ENCODE measurements at regions not wholly inside any gene's neighbourhood (a gene's known extent, or its start where the extent isn't known, plus 50 kb on each side); places are given as distances from the start of the nearest gene placed in this dataset.

DNA sequence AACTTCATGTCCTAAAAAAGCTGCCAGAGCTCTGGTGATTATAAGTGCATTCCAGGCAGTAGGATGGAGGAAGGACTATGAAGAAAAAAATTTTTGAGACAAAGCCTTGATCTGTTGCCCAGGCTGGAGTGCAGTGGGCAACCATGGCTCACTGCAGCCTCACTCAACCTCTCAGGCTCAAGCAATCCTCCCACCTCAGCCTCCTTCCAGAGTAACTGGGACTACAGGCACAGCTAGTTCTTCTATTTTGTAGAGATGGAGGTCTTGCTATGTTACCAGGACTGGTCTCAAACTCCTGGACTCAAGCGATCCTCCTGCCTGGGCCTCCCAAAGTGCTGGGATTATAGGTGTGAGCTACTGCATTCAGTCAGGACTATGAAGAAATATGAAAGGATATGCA, 161.2 kb downstream of the IRS2 start:
- in situ Hi-C loops (cut with HindIII; ENCODE audit: low pct_unique_long_range_greater_than_20kb, low sequenced_read_pairs): no loop called here
- DNase-seq (ENCODE audit: low read depth, low spot score): no peak

GRCh38 chr13:109622006-109622405, 164.4 kb downstream of the IRS2 start:
- in situ Hi-C loops (cut with HindIII; ENCODE audit: low pct_unique_long_range_greater_than_20kb, low sequenced_read_pairs): no loop called here

DNA sequence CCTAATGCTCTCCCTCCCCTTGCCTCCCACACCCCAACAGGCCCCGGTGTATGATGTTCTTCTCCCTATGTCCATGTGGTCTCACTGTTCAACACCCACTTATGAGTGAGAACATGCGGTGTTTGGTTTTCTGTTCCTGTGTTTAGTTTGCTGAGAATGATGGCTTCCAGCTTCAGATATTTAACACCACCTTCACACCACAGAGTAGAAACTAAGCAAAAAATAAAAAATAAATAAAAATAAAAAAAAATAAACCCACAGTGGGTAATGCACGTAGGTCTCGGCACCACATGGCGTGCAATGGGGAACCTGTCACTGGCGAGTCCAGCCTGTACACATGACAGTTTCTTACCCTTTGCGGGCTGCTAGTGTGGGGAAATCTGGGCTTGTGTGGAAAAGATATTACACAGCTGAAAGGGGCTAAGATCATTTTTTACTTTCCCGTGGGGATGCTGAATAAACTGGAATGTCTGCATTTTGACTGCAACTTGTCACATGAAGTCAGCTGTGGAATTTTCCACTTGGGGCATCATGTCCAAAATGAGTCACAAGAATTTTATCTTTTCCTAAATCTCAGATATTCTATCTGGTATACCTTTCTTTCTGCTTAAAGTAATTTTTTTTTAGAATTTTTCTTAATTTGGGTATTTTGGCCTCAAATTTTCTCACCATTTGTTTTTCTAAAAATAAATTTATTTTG, 170.5 kb downstream of the IRS2 start:
- DNase-seq (ENCODE audit: low read depth, low spot score): no peak
- in situ Hi-C loops (cut with HindIII; ENCODE audit: low pct_unique_long_range_greater_than_20kb, low sequenced_read_pairs): no loop called here

More at GRCh38 chr13:109622006-109622405, 164.4 kb downstream of the IRS2 start:
- DNase-seq (ENCODE audit: low read depth, low spot score): no peak

DNA sequence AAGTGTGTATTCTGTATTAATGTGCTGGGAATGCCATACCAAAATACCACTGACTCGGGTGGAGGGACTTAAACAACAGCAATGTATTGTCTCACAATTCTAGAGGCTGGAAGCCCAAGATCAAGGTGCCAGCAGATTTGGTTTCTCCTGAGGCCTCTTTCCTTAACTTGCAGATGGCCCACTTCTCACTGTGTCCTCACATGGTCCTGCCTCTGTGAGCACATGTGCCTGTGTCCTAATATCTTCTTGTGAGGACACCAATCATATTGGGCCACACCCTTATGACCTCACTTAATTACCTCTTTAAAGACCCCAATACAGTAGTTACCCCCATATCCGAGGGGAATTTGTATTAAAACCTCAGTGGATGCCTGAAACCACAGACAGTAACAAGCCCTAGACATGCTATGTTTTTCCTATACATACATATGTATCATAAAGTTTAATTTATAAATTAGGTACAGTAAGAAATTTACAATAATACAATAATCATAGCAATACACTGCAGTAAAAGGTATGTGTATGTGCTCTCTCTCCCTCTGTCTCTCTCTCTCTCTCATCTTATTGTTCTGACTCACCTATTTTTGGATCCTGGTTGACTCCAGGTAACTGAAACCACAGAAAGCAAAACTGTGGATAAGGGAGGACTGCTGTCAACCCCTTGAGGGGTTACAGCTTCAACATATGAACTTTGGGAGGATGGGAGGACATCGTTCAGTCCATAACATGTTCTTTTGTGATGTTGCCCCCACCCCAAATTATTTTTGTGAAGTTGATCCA, 174.3 kb downstream of the IRS2 start:
- in situ Hi-C loops (cut with HindIII; ENCODE audit: low pct_unique_long_range_greater_than_20kb, low sequenced_read_pairs): no loop called here

DNA sequence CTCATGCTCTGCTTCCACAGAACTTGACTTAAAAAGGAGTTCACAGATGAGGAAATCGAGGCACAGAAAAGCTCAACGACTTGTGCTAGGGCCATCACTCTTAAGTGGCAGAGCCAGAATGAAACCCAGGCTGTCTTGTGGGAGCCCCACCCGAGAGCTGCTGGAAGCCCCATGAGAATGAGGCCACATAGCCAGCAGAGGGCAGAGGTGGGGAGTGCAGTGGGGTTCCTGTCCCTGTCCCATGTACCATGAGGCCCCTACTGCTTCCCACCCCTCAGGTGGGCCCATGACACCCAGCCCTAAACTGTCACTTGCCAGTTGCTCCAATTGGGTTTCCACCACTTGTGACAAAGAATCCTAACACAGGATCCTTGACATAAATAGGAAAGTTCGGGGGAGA, 175.9 kb downstream of the IRS2 start:
- peak; percentile 40 for DNase-seq (ENCODE audit: low read depth, low spot score)
- in situ Hi-C loops (cut with HindIII; ENCODE audit: low pct_unique_long_range_greater_than_20kb, low sequenced_read_pairs): no loop called here

More for the DNA sequence above, 174.3 kb downstream of the IRS2 start:
- DNase-seq (ENCODE audit: low read depth, low spot score): no peak

GRCh38 chr13:109608503-109608902, 177.9 kb downstream of the IRS2 start:
- in situ Hi-C loops (cut with HindIII; ENCODE audit: low pct_unique_long_range_greater_than_20kb, low sequenced_read_pairs): no loop called here
- DNase-seq (ENCODE audit: low read depth, low spot score): no peak

- no peak for DNase-seq (ENCODE audit: low read depth, low spot score)
- in situ Hi-C loops (cut with HindIII; ENCODE audit: low pct_unique_long_range_greater_than_20kb, low sequenced_read_pairs): no loop called here
Observed at GRCh38 chr13:109608059-109608458, 178.3 kb downstream of the IRS2 start.

DNA sequence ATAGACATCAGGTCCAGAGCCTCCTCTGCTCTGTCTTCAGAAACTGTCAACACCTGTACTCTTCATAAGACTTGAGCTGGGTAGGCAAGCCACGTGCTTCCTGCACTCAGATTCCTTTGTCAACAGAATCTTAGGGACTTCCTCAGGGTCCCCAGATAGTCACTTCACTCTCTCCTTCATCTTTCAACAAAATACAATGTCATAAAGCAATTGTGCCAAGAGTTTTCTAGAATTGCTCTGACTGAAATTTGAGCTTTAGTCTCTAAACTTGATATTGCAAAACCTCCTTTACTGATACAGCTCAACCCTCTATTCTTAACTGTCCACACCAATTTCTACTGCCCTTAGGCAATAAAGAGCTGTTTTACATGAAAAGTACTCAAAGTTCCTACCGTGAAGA, 179.9 kb downstream of the IRS2 start:
- no peak for DNase-seq (ENCODE audit: low read depth, low spot score)
- in situ Hi-C loops (cut with HindIII; ENCODE audit: low pct_unique_long_range_greater_than_20kb, low sequenced_read_pairs): no loop called here

DNA sequence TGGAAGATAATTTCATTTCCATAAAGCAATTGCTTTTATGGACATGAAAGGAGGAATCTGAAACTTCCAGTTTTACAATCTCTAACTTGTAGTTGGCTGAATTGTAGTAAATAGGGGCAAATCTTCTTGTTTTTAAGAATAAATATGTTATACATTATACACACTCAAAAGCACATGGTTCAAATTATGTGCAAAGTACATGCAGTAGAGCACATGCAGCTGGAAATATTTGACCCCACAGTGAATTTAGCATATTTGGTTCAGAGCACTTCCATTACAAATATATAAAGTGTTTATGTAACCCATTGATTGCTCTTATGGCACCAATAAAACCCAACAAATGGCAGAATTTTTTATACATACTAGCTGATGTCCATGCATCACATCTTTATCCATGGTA, 180.5 kb downstream of the IRS2 start:
- no peak for DNase-seq (ENCODE audit: low read depth, low spot score)
- in situ Hi-C loops (cut with HindIII; ENCODE audit: low pct_unique_long_range_greater_than_20kb, low sequenced_read_pairs): no loop called here

DNA sequence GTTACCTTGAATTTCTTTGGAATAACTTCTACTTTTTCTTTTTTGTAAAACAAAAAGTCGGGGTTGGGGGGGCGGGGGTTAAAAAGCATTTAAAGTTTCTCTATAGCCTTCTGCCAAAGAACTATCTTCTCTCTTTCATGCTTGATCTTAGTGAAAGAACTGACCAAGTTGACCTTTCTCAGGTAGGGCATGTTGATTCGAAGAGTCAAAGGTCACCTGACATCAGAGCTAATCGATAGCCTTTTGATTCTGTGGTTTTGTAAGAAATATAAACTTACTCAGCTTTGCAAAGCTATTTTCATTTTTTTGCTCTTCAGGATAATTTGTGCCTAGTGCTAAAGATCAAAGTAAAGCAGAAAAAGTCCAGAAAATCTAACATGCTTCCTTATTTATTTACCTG, 181.5 kb downstream of the IRS2 start:
- no peak for DNase-seq (ENCODE audit: low read depth, low spot score)
- in situ Hi-C loops (cut with HindIII; ENCODE audit: low pct_unique_long_range_greater_than_20kb, low sequenced_read_pairs): no loop called here

DNA sequence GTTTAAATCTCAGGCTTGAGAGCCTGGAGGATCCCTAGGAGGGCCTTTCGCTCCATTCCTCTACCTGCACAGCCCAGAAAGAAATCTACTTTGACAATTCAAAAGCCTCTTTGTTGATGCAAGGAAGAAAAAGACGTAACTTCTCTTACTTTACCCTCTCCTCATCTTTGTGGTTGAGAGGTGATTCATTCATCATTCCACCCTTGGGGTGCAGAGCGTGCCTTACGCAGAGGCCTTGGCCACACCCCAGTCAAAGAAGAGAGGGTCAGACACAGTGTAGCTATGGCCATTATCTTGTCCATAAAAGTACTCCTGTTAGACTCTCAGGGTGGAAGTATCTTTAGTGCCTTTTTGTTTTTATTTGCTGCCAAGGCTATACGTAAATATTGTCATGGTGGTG, 184.0 kb downstream of the IRS2 start:
- DNase-seq (ENCODE audit: low read depth, low spot score): no peak
- in situ Hi-C loops (cut with HindIII; ENCODE audit: low pct_unique_long_range_greater_than_20kb, low sequenced_read_pairs): no loop called here

GRCh38 chr13:109599901-109600657, 186.3 kb downstream of the IRS2 start:
- in situ Hi-C loops (cut with HindIII; ENCODE audit: low pct_unique_long_range_greater_than_20kb, low sequenced_read_pairs): no loop called here
- DNase-seq (ENCODE audit: low read depth, low spot score): no peak

GRCh38 chr13:109595471-109595870, 190.9 kb downstream of the IRS2 start:
- in situ Hi-C loops (cut with HindIII; ENCODE audit: low pct_unique_long_range_greater_than_20kb, low sequenced_read_pairs): no loop called here
- no peak for DNase-seq (ENCODE audit: low read depth, low spot score)

GRCh38 chr13:109593230-109593629, 193.2 kb downstream of the IRS2 start:
- in situ Hi-C loops (cut with HindIII; ENCODE audit: low pct_unique_long_range_greater_than_20kb, low sequenced_read_pairs): no loop called here
- DNase-seq (ENCODE audit: low read depth, low spot score): no peak

DNA sequence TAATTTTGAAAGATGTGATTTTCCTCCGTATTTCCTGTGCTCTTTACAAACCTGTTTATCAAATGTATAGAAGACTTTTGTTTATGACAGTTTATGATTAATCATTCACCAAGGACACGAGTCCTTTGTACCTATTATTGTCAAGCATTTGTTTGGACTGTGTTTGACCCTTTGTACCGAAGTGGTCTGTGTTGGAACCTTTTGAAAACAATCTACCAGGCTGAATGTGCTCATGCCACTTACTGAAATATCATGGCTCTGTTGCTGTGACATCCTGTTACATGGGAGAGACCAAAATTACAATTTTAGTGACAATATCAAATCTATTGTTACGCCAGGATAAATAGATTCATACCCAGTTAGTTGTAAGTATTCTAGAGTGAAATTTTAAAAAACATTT, 193.6 kb downstream of the IRS2 start:
- in situ Hi-C loops (cut with HindIII; ENCODE audit: low pct_unique_long_range_greater_than_20kb, low sequenced_read_pairs): no loop called here

DNA sequence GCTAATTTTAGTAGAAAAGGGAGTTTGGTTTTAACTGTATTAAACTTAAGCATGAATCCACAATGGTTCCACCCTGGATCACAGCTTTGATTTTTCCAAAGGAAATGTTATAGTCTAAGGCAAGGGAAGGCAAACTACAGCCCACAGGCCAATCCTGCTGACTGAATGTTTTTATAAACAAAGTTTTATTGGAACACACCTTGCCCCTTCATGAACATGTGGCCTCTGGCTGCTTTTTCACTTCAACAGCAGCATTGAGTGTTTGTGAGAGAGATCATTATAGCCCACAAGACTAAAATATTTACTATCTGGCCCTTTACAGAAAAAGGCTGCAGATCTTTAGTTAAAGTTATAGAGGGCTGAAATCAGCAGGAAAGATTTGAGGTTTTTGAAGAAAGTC, 198.7 kb downstream of the IRS2 start:
- in situ Hi-C loops (cut with HindIII; ENCODE audit: low pct_unique_long_range_greater_than_20kb, low sequenced_read_pairs): no loop called here
- no peak for DNase-seq (ENCODE audit: low read depth, low spot score)

More for the DNA sequence above, 193.6 kb downstream of the IRS2 start:
- DNase-seq (ENCODE audit: low read depth, low spot score): no peak

DNA sequence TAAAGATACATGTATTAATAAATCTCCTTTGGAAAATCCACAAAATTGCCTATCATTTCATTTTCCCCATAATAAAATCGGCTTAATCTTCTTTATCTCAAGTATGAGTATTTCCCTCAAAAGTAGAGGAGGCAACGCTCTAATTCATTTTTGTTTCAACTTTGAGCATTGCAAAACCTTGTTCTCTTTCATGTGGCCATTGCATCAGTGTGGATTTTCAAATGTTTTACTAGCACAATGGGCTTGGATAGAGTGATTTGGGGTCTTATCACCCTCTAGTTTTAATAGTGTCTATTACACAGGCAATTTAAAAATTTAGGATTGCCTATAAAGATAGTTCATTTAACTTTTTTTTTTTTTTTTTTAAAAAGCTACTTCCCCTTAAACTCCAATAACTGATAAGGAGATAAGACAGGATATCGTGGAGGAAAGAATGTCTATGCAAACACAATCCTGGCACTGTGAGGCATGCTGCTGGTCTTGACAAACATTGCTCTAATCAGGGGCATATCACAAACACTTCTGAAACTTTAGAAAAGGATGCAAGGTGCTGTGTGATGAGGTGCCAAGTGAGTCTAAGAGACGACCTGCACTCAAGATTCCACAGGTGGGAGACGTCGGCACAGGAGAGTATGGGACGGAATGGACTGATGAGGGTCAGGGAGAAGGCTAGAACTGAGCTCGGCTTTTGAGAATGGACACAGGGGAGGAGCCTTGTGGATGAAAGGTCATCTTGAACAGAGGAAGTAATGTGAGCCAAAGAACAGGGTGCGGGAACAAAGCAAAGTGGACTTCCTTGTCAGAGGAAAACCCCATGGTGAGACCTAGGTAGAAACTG, 199.7 kb downstream of the IRS2 start:
- in situ Hi-C loops (cut with HindIII; ENCODE audit: low pct_unique_long_range_greater_than_20kb, low sequenced_read_pairs): no loop called here
- DNase-seq (ENCODE audit: low read depth, low spot score): no peak
